Activated effector memory CD4-positive, alpha-beta T cell treated with anti-CD3 and anti-CD28 coated beads, Interleukin-2, amount 50 U/mL, for 16 hours (primary cell): ENCODE measurements at regions not wholly inside any gene's neighbourhood (a gene's known extent, or its start where the extent isn't known, plus 50 kb on each side); places are given as distances from the start of the nearest gene placed in this dataset.

Experiments used
- DNase-seq: peaks from one replicate; pipeline ENCODE4 v3.0.0-alpha.2; 2020

GRCh38 chr7:25279705-25280104 is 51.4 kb upstream of the NPVF start:
- no peak for DNase-seq

DNA sequence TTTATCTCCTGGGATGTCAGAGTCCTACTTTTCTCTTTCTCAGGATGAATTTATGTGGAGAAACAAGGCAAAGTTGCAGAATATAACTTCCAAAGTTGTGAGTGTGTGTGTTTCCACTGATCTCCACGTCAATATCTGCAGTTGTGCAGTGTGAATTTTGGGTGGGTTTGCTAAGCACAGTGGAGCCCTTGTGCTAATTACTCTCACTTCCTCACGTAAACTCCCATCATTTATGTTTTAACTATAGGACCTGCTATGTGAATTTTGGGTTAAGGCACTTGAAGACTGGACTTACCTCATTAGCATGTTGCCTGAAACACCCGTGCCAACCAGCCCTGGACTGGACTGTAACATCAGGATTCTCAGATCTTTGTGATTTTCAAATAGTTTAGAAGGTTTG is 51.9 kb upstream of the NPVF start:
- DNase-seq, result no peak

GRCh38 chr7:25282194-25282593 is 53.9 kb upstream of the NPVF start:
- DNase-seq, result no peak

GRCh38 chr7:25286756-25287155 is 58.5 kb upstream of the NPVF start:
- DNase-seq, result no peak

DNA sequence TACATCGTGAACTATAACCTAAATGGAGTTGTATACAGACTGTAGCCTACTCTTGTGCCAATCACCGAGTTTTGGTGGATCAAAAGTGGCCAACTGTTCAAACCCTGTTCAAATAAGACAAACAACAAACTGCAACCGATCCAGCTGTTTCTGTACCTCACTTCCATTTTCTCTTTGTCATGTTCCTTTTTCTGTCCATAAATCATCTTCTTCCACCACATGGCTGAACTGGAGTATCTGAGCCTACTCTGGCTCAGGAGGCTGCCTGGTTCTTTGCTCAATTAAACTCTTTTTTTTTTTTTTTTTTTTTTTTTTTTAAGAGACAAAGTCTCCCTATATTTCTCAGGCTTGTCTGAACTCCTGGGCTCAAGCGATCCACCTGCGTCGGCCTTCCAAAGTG is 59.0 kb upstream of the NPVF start:
- DNase-seq, result no peak

DNA sequence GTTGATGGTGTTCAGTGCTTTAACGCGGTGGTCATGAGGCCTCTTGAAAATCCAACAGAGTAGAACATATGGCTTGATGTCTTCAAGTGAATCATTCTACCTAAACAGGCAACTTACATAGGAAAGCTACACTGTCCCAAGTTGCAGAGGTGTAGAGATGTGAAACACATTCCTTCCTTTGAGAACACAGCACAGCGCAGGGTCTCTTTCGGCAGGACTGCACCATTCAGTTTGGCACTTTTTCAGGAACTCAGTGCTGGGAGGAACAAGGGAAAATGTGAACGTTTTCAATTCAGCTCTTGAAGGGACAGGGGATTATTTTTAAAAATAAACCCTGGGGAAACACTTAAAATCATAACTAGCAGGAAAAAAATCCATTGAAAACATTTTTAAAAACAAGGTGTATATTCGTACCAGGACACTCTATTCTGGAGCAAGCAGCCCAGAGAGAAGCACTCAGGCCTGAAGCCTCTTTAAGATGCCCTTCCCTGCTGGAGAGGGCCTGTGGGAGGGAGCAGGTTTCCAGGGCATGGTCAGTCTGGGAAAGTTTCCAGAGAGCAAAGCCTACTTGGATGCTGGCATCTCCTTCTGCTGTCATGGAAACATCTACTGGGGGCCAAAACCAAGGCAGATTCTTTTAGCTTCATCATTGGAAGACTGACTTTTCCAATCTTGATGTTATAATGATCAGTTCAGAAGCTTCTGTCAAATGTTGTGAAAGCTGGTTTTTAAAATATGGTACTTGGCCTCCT is 60.4 kb upstream of the NPVF start:
- no peak for DNase-seq

GRCh38 chr7:25289518-25289917 is 61.2 kb upstream of the NPVF start:
- DNase-seq, result no peak

DNA sequence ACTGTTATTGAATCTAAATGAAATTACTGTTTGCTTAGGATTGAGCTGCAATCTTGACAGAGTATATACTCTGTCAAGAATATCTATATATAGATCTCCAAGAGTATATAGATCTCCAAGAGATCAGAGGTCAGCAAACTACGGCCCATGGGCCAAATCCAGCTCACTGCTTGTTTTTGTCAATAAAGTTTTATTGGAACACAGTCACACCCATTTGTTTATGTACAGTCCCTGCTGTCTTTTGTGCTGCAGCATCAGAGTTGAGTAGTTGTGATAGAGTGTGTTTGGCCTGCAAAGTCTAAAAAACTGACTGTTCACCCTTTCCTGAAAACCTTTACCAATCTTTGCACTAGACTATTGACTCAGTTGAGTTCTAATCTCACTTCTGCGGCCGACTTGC is 66.3 kb upstream of the NPVF start:
- no peak for DNase-seq

GRCh38 chr7:25295387-25295786 is 67.1 kb upstream of the NPVF start:
- no peak for DNase-seq

- DNase-seq, result no peak
These were observed 67.8 kb upstream of the NPVF start for GRCh38 chr7:25296086-25296485.

GRCh38 chr7:25297278-25297677 is 69.0 kb upstream of the NPVF start:
- no peak for DNase-seq

GRCh38 chr7:25303281-25304181 is 75.2 kb upstream of the NPVF start:
- DNase-seq, result no peak

DNA sequence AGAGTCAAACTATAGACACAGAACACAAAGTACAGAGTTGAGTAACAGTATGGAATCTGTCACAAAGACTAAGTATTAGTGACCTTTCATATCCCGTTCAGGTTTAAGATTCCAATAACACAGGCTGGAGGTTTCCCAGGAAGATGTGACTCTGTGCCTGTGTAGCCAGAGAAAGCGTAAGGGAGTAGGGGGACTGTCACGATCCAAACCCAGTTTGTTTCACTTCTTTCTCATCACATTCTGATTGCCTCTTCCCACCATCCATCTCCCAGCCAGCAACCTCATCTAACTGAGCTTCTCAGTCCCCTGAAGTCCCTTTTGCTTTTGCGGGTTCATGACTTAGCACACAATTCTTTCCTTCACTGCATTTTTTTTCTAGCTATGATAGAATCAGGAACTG is 76.4 kb upstream of the NPVF start:
- DNase-seq, result no peak

- DNase-seq, result no peak
These were observed 77.5 kb upstream of the NPVF start for GRCh38 chr7:25305831-25306230.

- DNase-seq, result no peak
These were observed 79.3 kb upstream of the NPVF start for GRCh38 chr7:25307624-25308023.

DNA sequence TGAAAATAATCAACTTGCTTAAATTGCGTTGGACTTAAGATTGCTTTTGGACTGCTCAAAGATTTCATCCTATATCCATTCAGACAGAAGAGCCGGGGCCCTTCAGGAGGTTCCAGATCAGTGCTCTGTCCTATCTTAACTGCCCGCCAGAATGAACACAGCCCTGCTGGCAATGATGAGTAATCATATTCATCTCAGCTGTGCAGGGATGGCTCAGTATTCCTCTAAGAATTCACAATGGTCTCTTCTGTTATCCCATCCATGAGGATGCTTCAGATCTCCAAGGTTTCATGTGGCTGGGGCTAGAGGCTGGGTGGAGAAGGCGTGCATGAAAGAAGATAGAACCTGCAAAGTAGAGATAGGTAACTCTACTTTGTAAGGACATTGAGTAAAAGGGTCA is 80.0 kb upstream of the NPVF start:
- no peak for DNase-seq

- no peak for DNase-seq
These were observed 80.8 kb upstream of the NPVF start for GRCh38 chr7:25308906-25309705.

DNA sequence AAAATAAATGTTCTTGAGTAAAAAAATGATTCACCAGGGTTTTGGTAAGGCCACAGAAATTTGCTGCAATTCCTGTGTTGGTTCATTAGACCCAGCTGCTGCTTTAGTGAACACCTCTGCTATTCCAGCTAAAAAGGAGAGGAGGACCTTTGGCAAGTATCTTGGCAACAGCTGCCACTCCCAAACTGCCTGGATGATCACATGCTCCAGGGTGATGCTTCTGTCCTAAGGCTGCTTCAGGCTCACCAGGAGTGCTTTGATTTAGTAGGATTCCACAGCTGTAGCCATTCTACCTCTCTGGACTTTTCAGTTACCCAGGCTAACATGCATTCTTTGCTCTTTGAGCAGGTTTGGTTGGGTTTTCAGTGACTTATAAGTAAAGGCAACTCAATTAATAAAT is 82.6 kb upstream of the NPVF start:
- no peak for DNase-seq

DNA sequence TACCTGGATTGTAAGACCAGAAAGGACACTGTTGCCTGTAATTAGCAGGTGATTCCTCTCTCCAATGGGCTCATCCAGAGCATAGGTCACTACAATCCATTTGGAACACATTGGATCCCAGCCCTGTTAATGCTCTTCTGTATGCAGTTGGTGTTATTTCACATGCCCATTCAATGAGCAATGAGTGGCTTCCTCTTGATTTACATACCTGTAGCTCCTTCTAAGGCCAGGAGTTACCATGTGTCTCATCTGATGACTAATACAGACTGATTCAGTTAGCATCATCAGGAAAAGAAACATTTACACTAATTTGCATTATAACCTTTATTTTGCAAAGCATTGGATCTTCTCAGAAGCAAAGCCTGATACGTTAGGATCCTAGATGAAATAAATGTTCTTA is 83.1 kb upstream of the NPVF start:
- no peak for DNase-seq

- DNase-seq, result no peak
These were observed 84.7 kb upstream of the NPVF start for GRCh38 chr7:25312968-25313367.

DNA sequence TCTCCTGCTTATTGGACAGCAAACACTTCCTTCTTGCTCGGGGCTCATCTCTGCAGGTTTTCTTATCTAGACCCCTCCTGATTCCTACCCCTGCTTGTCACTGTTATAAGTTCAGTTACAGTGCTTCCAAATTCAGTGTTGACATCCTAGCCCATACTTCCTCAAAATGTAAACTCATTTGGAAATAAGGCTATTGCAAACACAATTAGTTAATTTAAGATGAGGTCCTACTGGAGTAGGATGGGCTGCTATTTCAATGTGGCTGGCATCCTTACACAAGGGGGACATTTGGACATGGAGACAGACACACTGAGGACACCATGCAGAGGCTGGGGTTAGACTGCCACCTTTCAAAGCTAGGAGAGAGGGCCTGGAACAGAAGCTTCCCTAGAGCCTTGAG is 85.2 kb upstream of the NPVF start:
- DNase-seq, result no peak

DNA sequence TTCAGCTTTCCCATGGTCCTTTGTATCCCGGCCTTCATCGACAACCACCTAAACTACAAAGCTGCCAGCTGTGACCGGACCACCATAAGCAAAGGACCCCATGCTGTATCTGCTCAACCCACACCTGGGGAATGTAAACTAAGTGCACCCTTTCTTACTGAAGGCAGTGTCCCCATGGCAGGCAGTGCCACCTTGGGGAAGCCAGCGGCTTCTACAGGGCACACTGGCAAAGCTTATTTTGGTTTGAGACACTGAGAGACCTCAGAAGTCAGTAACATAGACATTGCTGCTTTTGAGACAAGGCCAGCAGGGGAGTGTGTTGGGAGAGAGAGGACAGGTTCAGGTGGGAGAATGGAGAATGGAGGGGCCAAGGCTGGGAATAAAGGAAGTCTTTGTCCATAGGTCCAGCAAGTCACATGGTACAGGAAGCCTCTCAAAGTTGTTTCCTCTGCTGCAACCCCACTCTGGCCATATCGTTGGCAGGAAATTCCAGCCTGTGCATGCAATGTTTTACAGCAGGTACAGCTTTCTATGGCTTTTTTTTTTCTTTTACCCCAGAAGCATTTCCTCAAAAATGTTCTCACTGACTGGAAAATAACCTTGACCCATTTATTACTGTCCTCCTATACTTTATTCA is 85.9 kb upstream of the NPVF start:
- DNase-seq, result no peak

GRCh38 chr7:25314731-25315267 is 86.5 kb upstream of the NPVF start:
- no peak for DNase-seq
